NCI-H1048 (cell line): ENCODE measurements at regions not wholly inside any gene's neighbourhood (a gene's known extent, or its start where the extent isn't known, plus 50 kb on each side); places are given as distances from the start of the nearest gene placed in this dataset.
"Not testable (repeated sequence)": the region's sequence is repeated elsewhere in the genome, so short reads cannot be mapped to it uniquely, and the experiment has no call there.

Experiments
- DNase-seq: peaks from one replicate; lab custom pipeline; 2025; lab: John Stamatoyannopoulos, UW

DNA sequence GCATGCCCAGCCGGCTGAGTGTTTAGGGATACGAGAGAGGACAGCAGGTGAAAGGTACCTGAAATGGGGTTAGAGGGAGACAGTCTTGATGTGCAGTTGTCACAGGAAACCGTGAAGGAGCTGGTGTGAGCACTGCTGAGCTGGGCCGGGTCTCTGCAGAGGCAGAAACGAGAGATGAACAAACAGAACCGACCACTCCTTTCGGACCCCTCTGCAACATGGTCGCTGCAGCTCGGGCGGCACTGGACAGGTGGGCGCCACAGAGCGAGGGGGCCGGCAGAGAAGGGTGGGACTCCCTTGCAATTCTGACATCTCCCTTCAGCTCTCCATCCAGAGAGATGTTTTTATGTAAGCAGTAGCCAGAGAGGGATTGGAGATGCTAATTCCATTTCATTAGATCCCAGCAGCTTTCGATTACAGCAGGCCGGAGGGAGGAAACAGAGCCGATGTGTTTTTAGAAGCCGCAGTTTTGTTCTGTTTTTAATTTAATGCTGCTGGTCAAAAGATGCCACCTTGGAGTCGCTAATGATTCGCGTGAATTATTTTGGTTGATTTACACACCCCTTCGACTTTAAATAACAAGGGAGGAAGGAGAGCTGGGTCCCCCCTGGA is 86.3 kb upstream of the RPL38 start:
- DNase-seq, result no peak

DNA sequence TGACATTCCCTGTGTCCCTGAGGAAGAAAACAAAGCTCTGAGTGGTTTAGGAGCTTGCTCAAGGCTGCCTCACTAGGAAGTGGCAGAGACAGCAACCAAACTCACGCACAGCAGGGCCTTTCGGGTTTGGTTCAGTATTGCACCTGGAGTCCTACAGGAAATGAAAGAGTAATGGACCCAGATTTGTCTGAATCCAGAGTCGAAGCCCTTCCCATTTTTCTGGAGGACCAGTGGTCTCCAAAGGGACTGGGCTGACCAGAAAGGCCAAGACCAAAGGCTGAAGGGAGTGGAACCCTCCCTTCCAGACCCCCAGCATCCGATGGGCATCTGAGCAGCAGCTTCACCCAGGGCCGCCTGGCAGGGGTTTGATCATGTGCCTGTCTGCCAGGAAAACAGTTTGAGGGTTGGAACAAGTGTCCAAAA is 85.5 kb upstream of the RPL38 start:
- no peak for DNase-seq

- no peak for DNase-seq
Measured at GRCh38 chr17:74118504-74118903, 85.0 kb upstream of the RPL38 start.

GRCh38 chr17:74119049-74119580 is 84.4 kb upstream of the RPL38 start:
- DNase-seq, result no peak

- DNase-seq, result no peak
Measured at GRCh38 chr17:74119965-74120364, 83.5 kb upstream of the RPL38 start.

- no peak for DNase-seq
Measured at GRCh38 chr17:74123350-74123749, 80.1 kb upstream of the RPL38 start.

DNA sequence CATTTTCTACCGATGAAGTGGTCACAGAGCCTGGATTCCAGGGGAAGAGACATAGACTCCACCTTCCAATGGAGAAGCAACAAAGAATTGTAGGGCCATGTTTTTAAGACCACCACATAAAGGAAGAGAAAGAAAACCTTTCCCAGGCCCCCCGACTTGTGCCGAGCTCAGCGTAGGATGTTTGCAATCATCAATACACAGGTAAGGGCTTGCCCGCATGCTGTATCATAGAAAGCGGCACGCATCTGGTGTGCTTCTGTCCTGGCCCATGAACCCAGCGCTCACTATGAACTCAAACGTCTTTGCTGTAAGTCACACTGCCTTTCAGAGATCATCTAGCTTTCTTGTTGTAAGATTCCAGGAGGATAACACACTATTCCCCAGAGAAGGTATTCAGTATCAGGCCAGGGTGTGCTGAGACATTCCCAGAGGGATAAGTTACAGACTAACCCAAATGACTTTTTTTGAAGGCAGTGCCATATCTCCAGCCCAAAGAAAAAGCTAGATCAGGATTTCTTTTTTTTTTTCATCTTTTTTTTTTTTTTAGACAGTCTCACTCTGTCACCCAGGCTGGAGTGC is 79.5 kb upstream of the RPL38 start:
- DNase-seq, result no peak

- no peak for DNase-seq
Measured at GRCh38 chr17:74125156-74125555, 78.3 kb upstream of the RPL38 start.

DNA sequence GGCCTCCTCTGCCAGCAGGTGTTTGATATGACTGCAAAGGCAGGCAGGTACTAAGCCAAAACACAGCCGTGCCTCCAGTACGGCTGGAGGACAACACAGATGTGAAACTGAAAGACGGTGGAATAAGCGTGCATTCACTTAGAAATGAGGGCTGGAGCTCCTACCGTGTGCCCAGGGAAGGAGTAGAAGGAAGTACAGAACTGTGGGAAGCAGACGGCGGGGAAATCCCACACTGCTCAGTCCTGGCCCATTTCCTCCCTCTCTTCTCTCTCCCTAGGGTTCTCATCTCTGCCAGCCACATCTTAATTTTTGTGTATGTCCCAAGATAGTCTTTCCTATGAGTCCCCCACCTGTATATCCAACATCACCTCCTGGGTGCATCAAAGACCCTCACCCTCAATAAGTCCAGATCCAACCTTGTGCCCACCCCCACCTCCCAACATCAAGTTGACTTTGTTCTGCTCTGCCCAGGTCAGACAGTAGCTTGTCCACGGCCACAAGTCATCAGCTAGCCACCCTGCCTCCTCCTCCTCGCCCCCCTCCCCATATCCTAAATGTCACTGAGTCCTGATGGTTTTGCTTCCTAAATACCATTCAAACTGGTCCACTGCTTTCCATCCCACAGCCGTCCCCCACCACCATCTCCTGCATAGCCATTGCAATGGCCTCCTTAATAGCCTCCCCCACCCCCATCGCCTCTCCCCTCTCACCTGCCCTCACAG is 77.1 kb upstream of the RPL38 start:
- no peak for DNase-seq

DNA sequence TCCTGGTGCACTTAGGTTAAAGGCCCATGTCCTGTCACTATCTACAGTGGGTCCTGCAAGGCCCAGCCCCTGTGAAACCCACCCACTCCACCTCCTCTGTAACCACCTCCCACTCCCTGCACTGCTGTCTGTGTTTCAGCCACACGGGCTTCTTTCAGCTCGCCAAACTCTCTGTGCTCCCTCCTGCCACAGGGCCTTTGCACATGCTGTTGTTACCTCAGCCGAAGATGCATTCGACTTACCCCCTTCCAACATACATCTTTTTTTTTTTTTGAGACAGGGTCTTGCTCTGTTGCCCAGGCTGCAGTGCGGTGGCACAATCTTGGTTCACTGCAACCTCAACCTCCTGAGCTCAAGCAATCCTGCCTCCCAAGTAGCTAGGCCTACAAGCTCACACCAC is 76.5 kb upstream of the RPL38 start:
- DNase-seq, result no peak

- DNase-seq, result no peak
Measured at GRCh38 chr17:74128456-74129211, 74.8 kb upstream of the RPL38 start.

DNA sequence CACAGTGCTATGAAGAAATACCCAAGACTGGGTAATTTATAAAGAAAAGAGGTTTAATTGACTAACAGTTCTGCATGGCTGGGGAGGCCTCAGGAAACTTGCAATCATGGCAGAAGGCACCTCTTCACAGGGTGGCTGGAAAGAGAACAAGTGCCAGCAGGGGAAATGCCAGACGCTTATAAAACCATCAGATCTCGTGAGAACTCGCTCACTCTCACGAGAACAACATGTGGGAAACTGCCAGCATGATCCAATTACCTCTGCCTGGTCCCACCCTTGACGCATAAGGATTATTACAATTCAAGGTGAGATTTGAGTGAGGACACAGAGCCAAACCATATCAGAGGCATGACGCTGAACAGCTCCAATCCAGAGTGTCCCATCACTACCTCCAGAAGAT is 73.7 kb upstream of the RPL38 start:
- DNase-seq, result not testable (repeated sequence)

- DNase-seq, result no peak
Measured at GRCh38 chr17:74130276-74130675, 73.2 kb upstream of the RPL38 start.

DNA sequence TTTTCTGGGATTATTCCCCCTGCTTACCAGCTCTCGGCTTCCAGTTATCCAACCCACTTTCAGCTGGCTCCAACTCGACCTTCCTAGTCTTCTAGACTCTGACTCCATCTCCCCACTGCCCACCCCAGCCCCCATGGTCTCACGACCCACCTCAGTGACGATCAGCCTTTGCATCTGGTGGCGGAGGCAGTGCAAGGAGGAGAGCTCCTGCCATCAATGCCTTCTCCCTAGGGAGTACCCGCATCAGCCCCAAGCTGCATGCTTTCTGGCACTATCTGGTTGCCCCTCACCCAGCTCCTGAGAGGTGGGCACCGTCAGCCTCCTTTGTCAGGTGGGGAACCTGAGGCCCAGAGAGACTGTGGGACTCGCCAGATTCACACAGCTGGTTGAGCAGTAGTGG is 72.6 kb upstream of the RPL38 start:
- DNase-seq, result no peak

GRCh38 chr17:74132354-74132753 is 71.1 kb upstream of the RPL38 start:
- DNase-seq, result no peak

- no peak for DNase-seq
Measured at GRCh38 chr17:74133740-74134139, 69.7 kb upstream of the RPL38 start.

DNA sequence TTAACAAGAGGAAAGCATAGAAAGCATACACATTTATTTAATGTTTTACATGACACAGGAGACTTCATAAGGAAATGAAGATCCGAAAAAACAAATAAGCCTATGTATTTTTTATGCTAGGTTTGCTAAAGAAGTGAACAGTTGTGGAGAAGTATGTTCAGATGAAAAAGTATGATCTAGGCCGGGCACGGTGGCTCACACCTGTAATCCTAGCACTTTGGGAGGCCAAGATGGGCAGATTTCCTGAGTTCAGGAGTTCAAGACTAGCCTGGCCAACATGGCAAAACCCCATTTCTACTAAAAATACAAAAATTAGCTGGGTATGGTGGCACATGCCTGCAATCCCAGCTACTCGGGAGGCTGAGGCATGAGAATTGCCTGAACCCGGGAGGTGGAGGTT is 69.2 kb upstream of the RPL38 start:
- not testable (repeated sequence) for DNase-seq

DNA sequence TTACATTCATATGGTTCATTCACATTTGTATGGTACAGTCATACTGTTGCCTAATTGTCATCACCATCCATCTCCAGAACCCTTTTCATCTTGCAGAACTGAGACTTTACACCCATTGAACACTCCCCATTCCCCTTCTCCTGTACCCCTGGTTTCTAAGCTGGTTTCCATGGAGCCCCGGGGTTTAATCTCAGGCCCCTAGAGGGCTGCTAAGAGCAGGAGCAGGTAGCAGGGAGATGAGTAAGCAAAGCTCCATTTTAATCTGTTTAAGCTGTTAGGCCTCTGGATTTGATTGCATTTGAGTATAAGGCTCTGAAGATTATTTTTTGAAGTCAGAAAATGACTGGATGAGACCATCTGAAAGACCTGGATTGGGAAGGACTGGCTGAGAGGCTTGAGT is 68.5 kb upstream of the RPL38 start:
- DNase-seq, result no peak

DNA sequence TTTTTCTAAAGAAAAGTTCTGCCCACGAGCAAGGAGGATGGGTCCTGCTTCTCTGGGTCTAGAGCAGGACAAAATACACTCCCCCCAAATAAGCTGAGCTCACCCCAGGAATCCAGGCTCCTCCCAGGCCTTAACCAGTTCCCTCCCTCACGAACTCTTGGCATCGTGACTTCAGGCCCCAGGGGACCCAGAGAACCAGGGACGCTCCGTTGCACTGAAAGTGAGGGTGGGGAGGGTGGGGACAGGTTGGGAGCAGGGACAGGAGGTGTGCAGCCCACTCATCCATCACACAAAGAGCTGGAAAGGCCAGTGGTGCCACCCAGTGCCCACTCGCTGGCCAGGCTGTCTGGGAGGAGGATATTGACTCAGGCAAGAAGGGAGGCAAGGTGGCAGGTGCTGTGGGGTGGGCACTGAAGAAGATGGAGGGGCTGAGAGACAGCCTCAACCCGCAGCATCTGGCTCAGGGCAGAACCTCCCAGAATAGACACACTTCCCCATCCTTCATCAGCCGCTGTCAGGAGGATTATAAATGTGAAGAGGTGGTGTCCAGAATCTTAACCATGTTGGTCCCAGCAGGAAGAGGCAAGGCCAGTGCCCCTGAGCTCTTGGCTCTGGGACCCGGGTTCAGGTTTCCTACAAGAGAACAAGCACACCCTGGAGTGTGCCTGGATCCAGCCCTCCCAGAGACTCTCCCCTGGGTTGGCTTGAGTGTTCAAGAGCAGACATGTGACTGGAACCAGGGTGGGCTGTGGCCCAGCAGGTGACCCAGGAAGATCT is 67.9 kb upstream of the RPL38 start:
- no peak for DNase-seq

GRCh38 chr17:74137416-74137815 is 66.1 kb upstream of the RPL38 start:
- DNase-seq, result no peak

- DNase-seq, result no peak
Measured at GRCh38 chr17:74139120-74139519, 64.4 kb upstream of the RPL38 start.

GRCh38 chr17:74140282-74140681 is 63.2 kb upstream of the RPL38 start:
- DNase-seq, result no peak
